Breast epithelium (tissue), 3 donors: ENCODE measurements at regions not wholly inside any gene's neighbourhood (a gene's known extent, or its start where the extent isn't known, plus 50 kb on each side); places are given as distances from the start of the nearest gene placed in this dataset.

Experiments
- POLR2A ChIP-seq: fragments of 450-650 bp; IDR thresholded peaks from one replicate; pipeline ENCODE4 v1.6.1; 2016; ENCODE audit warnings: antibody characterized with exemption, mild to moderate bottlenecking, moderate library complexity
- POLR2AphosphoS5 ChIP-seq, 3 donors: sonication (generic); formaldehyde crosslinking; IDR thresholded peaks; one replicate each; pipeline ENCODE4 v1.6.1; 2017; ENCODE audit warnings: antibody characterized with exemption in 3 of 3
- TF ChIP-seq, protein P1 (sequence below), 3 donors: fragments of 450-650 bp; IDR thresholded peaks; one replicate each; pipeline ENCODE4 v1.5.1; 2016 to 2017; ENCODE audit warnings: antibody characterized with exemption in 3 of 3, mild to moderate bottlenecking in 3 of 3, moderate library complexity in 3 of 3

DNA sequence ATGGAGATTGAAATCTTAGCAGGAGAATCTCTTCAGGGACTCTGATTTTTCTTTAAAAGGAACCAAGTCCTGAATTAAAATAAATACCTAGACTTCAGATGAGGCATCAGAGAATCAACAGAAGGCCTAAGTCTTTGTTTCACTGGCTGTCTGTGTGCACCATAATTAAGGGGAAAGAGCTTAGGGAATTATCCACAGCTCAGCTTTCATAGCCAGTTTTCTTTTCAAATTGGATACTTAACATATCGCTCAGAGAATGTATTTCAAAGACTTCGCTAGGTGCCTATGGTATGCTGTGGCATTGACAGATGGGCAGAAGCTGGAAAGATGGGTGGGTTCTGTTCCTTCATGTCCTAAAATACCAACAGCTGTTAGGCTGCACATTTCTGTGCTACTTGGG, 325.8 kb downstream of the TMEM38B start:
- TF ChIP-seq, protein P1, sequence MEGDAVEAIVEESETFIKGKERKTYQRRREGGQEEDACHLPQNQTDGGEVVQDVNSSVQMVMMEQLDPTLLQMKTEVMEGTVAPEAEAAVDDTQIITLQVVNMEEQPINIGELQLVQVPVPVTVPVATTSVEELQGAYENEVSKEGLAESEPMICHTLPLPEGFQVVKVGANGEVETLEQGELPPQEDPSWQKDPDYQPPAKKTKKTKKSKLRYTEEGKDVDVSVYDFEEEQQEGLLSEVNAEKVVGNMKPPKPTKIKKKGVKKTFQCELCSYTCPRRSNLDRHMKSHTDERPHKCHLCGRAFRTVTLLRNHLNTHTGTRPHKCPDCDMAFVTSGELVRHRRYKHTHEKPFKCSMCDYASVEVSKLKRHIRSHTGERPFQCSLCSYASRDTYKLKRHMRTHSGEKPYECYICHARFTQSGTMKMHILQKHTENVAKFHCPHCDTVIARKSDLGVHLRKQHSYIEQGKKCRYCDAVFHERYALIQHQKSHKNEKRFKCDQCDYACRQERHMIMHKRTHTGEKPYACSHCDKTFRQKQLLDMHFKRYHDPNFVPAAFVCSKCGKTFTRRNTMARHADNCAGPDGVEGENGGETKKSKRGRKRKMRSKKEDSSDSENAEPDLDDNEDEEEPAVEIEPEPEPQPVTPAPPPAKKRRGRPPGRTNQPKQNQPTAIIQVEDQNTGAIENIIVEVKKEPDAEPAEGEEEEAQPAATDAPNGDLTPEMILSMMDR (IDR thresholded peaks at IDR 0.05): no peak
- TF ChIP-seq POLR2A: no peak
- TF ChIP-seq POLR2AphosphoS5 (IDR thresholded peaks at IDR 0.05): no peak
